Anterior cingulate cortex (tissue), 58 donors: ENCODE measurements at regions not wholly inside any gene's neighbourhood (a gene's known extent, or its start where the extent isn't known, plus 50 kb on each side); places are given as distances from the start of the nearest gene placed in this dataset.
"Not testable (repeated sequence)": the region's sequence is repeated elsewhere in the genome, so short reads cannot be mapped to it uniquely, and the experiment has no call there.

ENCODE experiments used
- DNase-seq, 58 donors: peaks; one replicate each; lab custom pipeline; 2025; lab: John Stamatoyannopoulos, UW

DNA sequence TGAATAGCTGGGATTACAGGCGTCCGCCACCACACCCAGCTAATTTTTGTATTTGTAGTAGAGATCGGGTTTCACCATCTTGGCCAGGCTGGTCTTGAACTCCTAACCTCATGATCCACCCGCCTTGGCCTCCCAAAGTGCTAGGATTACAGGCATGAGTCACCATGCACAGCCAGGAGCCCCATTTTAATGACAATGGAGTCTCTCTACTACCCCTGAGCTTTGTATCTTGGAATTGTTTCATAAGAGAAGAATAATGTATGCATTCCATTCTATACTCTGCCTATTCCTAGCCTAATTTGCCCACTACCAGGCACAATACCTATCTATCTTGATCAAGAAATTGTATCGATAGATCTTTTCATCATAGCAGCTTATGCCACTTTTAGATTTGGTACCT lies 574.1 kb downstream of the HTR1A start:
- not testable (repeated sequence) for DNase-seq

DNA sequence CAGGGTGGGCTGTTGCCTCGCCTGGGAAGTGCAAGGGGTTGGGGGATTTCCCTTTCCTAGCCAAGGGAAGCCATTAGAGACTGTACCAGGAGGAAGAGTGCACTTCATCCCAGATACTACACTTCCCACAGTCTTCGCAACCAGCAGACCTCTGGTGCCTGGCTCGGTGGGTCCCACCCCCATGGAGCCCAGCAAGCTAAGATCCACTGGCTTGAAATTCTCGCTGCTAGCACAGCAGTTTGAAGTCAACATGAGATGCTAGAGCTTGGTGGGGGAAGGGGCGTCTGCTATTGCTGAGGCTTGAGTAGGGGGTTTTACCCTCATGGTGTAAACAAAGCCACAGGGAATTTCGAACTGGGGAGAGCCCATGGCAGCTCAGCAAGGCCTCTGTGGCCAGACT lies 586.4 kb downstream of the HTR1A start:
- DNase-seq = no peak

DNA sequence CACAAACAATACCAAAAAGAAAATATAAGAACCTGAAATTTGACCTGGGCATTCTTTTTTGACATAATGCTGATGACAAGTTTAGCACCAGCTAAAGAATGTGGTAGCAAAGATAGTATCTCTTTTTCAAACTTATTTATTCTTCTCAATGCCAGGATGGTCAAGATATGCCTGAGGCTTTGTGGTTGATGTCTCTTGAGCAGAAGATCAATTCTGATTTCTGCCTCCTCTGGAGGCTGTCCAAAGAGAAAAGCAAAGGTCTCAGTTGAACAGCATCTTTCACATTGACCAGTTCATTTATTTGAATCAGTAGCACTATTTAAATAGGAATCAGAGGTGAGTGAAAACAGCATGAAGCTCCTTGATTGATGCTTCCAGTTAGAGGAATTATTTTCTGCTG lies 588.2 kb downstream of the HTR1A start:
- no peak for DNase-seq

DNA sequence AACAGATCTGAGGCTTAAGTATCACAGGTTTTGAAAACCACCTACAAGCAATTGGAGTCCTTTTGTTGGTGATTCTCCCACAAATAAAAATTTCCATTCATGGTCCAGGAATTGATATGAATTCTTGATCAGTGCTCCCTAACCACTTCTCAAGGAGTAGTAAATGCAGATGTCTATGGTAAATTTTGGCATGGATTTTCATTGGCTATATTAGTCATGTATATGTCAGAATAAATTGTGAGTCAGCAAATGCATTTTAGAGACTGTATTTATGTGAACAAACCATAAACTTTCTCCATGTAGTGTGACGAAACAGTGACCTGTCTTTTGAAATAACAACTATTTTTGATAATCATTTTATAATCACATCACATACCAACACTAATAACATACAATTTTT lies 611.1 kb downstream of the HTR1A start:
- DNase-seq = no peak

GRCh38 chr5:63346451-63346850 lies 615.8 kb downstream of the HTR1A start:
- no peak for DNase-seq

DNA sequence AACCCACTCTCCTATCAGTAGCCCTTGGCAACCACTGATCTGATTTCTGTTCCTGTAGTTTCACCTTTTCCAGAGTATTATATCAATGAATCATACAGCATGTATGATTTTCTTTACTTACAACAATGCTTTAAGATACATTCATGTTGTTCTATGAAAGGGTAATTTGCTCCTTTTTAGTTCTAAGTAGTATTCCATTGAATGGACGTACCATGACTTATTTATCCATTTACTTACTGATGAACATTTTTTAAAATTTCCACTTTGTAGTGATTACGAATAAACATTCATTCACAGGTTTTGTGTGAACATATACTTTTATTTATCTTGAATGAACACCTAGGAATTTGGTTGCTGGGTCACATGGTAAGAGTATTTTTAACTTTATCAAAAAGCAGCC lies 620.8 kb downstream of the HTR1A start:
- no peak for DNase-seq

GRCh38 chr5:63323926-63324325 lies 638.3 kb downstream of the HTR1A start:
- DNase-seq = no peak

- no peak for DNase-seq
These were observed 647.7 kb downstream of the HTR1A start for GRCh38 chr5:63314551-63314950.

- no peak for DNase-seq
These were observed 651.6 kb downstream of the HTR1A start for GRCh38 chr5:63310644-63311043.

GRCh38 chr5:63306909-63307308 lies 655.3 kb downstream of the HTR1A start:
- DNase-seq = no peak

GRCh38 chr5:63293317-63293716 lies 668.9 kb downstream of the HTR1A start:
- DNase-seq = no peak

GRCh38 chr5:63286724-63287123 lies 675.5 kb downstream of the HTR1A start:
- no peak for DNase-seq

DNA sequence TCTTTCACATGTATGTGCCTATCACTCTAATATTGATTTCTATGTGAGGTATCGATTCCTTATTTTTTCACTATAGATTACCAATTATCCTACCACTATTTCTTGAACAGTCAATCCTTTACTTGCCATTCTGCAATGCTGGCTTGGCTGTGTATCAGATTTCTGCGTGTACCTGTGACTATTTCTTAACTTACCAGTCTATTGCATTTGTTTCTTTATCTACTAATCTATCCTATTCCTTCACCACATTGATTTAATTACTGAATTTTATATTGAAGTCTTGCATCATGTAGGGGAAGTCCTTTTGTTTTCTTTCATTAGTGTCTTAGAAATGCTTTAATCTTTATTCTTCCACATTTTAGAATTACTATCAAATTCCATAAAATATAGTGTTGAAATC lies 684.8 kb downstream of the LRRC70 start:
- no peak for DNase-seq

DNA sequence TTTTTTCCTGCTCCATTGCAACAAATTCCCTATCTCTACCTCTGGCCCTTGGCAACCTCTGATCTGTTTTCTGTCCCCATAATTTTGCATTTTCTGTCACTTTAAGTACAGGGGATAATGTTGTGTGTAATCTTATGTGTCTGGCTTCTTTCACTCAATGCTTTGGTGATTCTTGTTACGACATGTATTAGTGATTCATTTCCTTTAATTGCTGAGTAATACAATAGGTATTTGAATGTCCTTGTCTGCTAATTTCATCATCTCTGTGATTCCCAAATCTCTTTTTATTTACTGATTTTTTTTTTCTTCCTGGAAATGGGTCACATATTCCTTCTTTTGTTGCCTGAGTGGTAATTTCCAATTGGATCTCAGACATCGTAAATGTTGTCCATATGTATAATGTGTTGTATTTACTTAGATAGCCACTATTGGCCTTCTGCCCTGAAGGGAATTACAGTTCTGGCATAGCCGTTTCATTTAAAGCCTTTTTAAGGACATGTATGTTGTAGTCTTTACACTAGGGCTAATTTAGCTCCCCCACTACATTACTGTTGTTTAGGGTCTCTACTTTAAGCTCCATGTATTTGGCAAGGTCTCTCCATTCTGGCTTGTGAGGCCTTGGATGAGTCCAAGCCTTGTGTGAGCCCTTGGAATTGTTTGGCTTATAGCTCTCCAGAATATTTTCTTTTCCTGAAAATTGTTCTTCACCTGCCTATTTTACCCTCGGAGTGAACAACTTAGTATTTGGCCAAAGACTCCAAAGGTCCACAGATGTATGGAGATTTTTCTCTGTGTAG lies 683.8 kb downstream of the LRRC70 start:
- no peak for DNase-seq

DNA sequence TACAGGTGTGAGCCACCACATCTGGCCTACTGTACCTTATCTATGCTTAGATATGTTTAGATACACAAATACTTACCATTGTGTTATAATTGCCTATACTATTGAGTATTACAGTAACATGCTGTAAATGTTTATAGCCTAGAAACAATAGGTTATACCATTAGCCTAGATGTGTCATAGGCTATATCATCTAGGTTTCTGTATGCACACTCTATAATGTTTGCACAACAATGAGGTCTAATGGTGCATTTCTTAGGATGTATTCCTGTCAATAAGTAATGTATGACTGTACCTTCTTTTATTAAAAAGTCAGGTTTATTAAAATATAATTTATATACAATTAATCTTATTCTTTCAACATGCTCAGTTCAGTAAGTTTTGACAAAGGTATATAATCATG lies 683.1 kb downstream of the LRRC70 start:
- DNase-seq = no peak

DNA sequence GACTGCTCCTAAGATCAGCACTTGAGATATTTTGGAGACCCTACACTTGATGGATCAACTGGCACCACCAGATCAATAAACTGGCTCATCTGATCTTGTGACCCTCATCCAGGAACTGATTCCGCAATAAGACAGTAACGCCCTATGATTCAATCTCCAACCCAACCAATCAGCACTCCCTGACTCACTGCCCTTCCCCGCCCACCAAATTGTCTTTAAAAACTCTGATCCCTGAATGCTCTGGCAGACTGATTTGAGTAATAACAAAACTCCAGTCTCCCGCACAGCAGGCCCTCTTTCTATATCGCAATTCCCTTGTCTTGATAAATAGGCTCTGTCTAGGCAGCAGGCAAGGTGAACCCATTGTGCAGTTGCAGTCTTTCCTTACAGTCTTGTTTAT lies 677.0 kb downstream of the LRRC70 start:
- DNase-seq = no peak

DNA sequence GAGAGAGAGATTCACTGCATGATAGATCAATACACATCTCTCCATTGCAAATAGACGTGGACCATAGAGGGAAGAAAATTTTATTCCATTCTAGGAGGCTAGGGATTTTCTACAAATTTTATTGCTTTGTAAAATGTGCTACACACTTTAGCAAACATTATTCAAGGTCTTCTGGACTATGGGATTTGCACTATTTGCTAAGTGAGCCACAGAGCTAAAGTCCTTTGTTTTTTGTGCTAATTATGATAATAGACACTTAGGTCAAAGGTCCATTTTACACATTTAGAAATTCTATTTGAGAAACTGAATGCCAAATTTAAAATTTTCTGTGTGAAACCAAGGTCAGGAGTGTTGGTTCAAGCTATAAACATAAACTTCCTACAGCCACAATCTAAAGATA lies 672.3 kb downstream of the LRRC70 start:
- DNase-seq = no peak

GRCh38 chr5:63249960-63250359 lies 671.3 kb downstream of the LRRC70 start:
- DNase-seq = no peak

- DNase-seq = no peak
These were observed 669.0 kb downstream of the LRRC70 start for GRCh38 chr5:63247651-63248050.

DNA sequence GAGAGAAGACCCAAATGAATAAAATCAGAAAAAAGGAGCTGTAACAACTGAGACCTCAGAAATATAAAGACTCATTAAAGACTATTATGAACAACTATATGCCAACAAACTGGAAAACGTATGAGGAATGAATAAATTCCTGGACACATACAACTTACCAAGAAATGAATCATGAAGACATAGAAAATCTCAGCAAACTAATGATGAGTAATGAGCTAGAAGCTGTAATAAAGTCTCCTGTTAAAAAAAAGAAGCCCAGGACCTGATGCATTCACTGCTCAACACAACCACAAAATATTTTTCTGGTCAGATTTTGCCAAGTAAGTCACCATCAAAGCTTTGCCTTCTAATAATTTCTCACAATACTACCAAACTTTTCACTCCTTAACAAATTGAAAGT lies 666.7 kb downstream of the LRRC70 start:
- DNase-seq = no peak

DNA sequence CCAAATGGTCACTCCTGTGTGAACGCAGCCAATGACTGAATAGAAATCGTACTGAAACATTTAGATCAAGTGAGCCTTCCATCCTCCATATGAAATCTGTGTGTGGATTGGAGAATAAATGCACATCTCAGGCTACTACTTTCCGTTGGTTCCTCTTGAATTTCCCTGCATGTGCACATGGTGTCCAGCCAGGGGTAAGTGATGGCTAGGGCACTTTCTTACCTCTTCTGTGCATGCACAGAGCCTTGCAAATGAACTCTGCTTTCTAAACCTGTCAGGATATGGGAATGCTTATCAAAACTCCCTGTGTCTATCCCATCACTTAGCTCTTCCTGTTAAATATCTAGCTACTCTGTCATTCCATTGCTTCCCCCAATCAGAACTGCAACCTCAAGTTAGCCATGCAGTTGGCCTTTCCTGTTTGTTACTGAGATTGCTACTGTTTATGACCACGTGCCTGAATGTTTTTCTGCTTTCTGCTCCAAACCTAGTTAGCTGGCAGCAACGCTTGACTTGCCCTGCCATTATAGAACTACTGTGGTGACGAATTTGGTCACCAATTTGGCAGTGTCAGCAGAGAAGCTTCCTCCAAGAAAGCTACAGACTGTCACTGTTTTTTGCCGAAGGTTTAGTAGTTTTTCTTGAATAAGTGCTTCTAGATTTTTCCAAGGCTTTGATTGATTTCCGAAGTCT lies 661.6 kb downstream of the LRRC70 start:
- no peak for DNase-seq

DNA sequence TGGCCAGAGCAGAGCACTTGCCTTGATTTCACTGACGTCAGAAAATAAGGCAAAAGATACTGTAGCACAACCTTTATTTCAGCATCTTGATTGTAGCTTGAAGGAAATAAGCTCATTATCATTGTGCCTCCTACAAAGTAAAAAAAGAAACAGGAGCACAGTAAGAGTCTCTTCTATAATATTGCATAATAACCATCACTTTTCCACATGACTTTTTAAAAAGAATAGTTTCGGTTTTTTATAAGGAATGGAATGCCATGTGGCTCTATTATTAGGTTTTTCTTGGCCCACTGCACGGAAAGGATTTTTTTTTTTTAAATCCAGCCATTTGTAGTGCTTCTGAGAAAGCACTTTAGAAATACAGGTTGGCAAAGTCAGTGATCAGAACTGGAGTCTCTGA lies 655.3 kb downstream of the LRRC70 start:
- DNase-seq = no peak
